RWPE2 (cell line): ENCODE measurements at regions not wholly inside any gene's neighbourhood (a gene's known extent, or its start where the extent isn't known, plus 50 kb on each side); places are given as distances from the start of the nearest gene placed in this dataset.
"Not testable (repeated sequence)": the region's sequence is repeated elsewhere in the genome, so short reads cannot be mapped to it uniquely, and the experiment has no call there.

Experiments used
- ATAC-seq: fragments of 200-7000 bp; cut with Tn5 transposase; 3 replicates; pipeline ENCODE4 v1.9.1; 2021; ENCODE audit warnings: low read depth
- DNase-seq: peaks from one replicate; pipeline ENCODE4 v3.0.0-alpha.2; 2020; ENCODE audit warnings: low spot score
- H3K27ac ChIP-seq: fragments of 450-650 bp; 2 replicates; pipeline ENCODE4 v1.5.1; 2017; ENCODE audit warnings: mild to moderate bottlenecking; ENCODE audit not compliant: poor library complexity, severe bottlenecking
- H3K27me3 ChIP-seq: fragments of 250-450 bp; sonication (Bioruptor Pico); 2 replicates; pipeline ENCODE4 v1.5.1; 2021; ENCODE audit warnings: mild to moderate bottlenecking, moderate library complexity; ENCODE audit not compliant: insufficient read depth, poor library complexity, severe bottlenecking
- H3K36me3 ChIP-seq: fragments of 250-450 bp; sonication (Bioruptor Pico); 2 replicates; pipeline ENCODE4 v1.5.1; 2020; ENCODE audit warnings: low read depth, mild to moderate bottlenecking, moderate library complexity
- H3K4me1 ChIP-seq: fragments of 250-450 bp; sonication (Bioruptor Pico); 2 replicates; pipeline ENCODE4 v1.5.1; 2021; ENCODE audit warnings: mild to moderate bottlenecking, moderate library complexity; ENCODE audit not compliant: insufficient read depth, poor library complexity, severe bottlenecking
- H3K4me3 ChIP-seq: fragments of 250-450 bp; sonication (Bioruptor Pico); 2 replicates; pipeline ENCODE4 v1.5.1; 2021; ENCODE audit warnings: mild to moderate bottlenecking, moderate library complexity; ENCODE audit not compliant: severe bottlenecking
- H3K9me3 ChIP-seq: fragments of 250-450 bp; sonication (Bioruptor Pico); 2 replicates; pipeline ENCODE4 v1.5.1; 2021; ENCODE audit warnings: mild to moderate bottlenecking, moderate library complexity; ENCODE audit not compliant: severe bottlenecking
- CTCF ChIP-seq: fragments of 450-650 bp; IDR thresholded peaks from one replicate; pipeline ENCODE4 v1.5.1; 2017; ENCODE audit warnings: mild to moderate bottlenecking, moderate library complexity; ENCODE audit not compliant: poor library complexity, severe bottlenecking

DNA sequence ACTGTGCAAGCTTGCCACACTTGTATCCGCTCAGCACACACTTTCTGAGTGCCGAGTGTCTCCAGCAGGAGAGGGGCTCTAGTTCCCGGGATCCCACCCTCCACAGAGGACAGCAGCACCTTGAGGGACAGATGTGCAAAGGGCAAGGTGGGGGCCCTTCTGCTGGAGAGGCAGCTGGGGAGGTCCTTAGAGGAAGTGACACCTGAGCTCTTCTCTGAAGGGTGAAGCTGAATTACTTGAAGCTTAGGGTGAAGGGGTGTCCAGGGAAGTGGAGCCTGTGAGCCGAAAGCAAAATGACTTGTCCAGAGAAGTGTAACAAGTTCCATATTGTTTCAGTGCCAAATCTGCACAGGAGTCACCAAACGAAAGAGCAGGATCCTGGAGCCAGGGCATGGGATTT is 136.3 kb upstream of the DUSP22 start:
- H3K4me3 ChIP-seq: no peak overlapping the region
- DNase-seq: no peak
- H3K27me3 ChIP-seq: no peaks in the 10 kb centered on the region
- peaks cover 10% of the 10 kb centered on the region for H3K4me1 ChIP-seq
- no peak overlapping the region for H3K27ac ChIP-seq
- H3K9me3 ChIP-seq: no peaks in the 10 kb centered on the region
- no peak for TF ChIP-seq CTCF
- H3K36me3 ChIP-seq: no peaks in the 10 kb centered on the region
- ATAC-seq: no peak

DNA sequence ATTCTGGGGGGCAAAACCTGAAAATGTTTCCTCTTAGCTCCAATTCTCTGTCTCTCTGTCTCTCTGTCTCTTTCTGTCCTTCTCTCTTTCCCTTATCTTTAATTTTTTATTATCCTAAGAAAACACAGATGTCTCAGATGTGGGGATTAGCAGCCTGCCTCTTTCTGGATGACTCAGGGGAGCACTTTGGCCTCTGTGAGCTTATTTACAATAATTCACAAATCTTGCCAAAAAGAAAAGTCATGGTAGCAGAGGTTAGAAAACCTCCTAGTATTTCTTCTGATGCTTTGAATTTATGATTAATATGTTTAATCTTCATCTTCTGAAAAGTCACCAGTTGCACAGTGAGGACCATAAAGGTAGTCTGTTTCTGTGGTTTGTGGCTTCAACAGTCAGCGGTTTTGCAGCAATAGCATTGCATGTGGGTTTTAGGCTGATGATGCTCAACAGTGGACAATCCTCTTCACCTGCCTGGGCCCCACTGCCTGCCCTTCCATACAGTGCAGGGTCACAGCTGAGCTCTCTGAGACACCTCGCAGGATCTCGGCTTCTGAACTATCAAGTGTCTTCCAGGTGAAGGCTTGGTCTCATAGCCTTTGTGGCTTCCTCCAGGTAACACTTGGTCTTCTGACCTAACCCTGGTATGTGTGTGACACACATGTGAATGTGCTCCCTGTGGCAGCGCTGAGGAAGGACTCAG is 135.7 kb upstream of the DUSP22 start:
- not testable (repeated sequence) for ATAC-seq, DNase-seq, H3K4me3 ChIP-seq, H3K27me3 ChIP-seq, H3K4me1 ChIP-seq, H3K9me3 ChIP-seq, H3K27ac ChIP-seq, H3K36me3 ChIP-seq

GRCh38 chr6:157176-157575 is 135.1 kb upstream of the DUSP22 start:
- H3K27ac ChIP-seq, ATAC-seq, H3K9me3 ChIP-seq, H3K36me3 ChIP-seq, H3K27me3 ChIP-seq, DNase-seq, H3K4me1 ChIP-seq, H3K4me3 ChIP-seq: not testable (repeated sequence)

DNA sequence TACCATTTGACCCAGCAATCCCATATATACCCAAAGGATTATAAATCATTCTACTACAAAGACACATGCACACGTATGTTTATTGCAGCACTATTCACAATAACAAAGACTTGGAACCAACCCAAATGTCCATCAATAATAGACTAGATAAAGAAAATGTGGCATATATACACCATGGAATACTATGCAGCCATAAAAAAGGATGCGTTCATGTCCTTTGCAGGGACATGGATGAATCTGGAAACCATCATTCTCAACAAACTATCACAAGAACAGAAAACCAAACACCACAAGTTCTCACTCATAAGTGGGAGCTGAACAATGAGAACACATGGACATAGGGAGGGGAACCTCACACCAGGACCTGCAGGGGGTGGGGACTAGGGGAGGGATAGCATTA is 130.6 kb upstream of the DUSP22 start:
- not testable (repeated sequence) for H3K27me3 ChIP-seq, ATAC-seq, H3K9me3 ChIP-seq, H3K27ac ChIP-seq, H3K4me1 ChIP-seq, DNase-seq, H3K36me3 ChIP-seq, H3K4me3 ChIP-seq

DNA sequence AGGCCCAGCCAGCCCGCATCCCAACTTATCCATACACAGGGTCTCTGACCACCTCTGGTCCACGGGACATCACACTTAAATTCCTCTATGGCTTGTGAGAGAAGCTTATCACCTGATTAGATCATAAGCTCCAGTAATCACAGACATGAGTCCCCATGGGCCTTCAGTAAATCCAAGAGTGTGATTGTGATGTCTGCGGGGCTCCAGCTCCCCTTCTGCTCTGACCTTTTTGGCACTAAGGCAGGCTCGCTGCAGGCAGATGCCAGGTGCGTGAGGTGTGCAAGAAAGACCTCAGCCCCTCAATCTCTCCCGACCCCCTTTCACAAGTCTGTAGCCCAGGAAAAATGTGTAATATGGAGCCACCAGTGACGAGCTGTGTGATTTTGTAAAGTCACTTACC is 127.6 kb upstream of the DUSP22 start:
- no peak for ATAC-seq
- H3K4me1 ChIP-seq: no peaks in the 10 kb centered on the region
- TF ChIP-seq CTCF: no peak
- no peak for DNase-seq
- no peak overlapping the region for H3K4me3 ChIP-seq
- H3K36me3 ChIP-seq: no peaks in the 10 kb centered on the region
- H3K9me3 ChIP-seq: no peaks in the 10 kb centered on the region
- H3K27ac ChIP-seq: no peak overlapping the region
- no peaks in the 10 kb centered on the region for H3K27me3 ChIP-seq

GRCh38 chr6:165263-165662 is 127.0 kb upstream of the DUSP22 start:
- H3K9me3 ChIP-seq: no peaks in the 10 kb centered on the region
- peaks cover 4% of the 10 kb centered on the region for H3K27me3 ChIP-seq
- no peak overlapping the region for H3K27ac ChIP-seq
- no peaks in the 10 kb centered on the region for H3K36me3 ChIP-seq
- DNase-seq: no peak
- no peak overlapping the region for H3K4me3 ChIP-seq
- no peak for ATAC-seq
- no peaks in the 10 kb centered on the region for H3K4me1 ChIP-seq
- no peak for TF ChIP-seq CTCF
